PC-9 (cell line): ENCODE measurements at regions not wholly inside any gene's neighbourhood (a gene's known extent, or its start where the extent isn't known, plus 50 kb on each side); places are given as distances from the start of the nearest gene placed in this dataset.

ENCODE experiments used
- BruUV-seq: library from RNA; stranded (reverse); fragments of 400-500 nt; replicated peaks from 2 replicates; lab custom pipeline; 2021; lab: Mats Ljungman, UMichigan
- CTCF ChIA-PET: fragments of 300-600 bp; sonication (Branson Sonifier 250); formaldehyde crosslinking; loops from one replicate; lab custom pipeline; 2022; ENCODE audit warnings: antibody characterized with exemption; lab: Charles Lee
- POLR2A ChIA-PET: fragments of 300-600 bp; sonication (Branson Sonifier 250); formaldehyde crosslinking; loops from one replicate; lab custom pipeline; 2022; ENCODE audit warnings: antibody characterized with exemption; ENCODE audit not compliant: unreplicated experiment; lab: Charles Lee
- DNase-seq, 2 experiments: peaks; one replicate each; pipeline versions ENCODE4 v3.0.0 to v3.0.0-alpha.2; 2015 to 2022; ENCODE audit warnings: mixed read lengths in 1 of 2
- H2AFZ ChIP-seq: fragments of 200-600 bp; sonication (generic); 2 replicates; pipeline ENCODE4 v1.8.1; 2017; ENCODE audit warnings: antibody characterized with exemption
- H3F3A ChIP-seq: fragments of 200-600 bp; sonication (generic); 2 replicates; pipeline ENCODE4 v1.8.1; 2017; ENCODE audit warnings: antibody characterized with exemption, mild to moderate bottlenecking, low read depth; ENCODE audit not compliant: insufficient read depth
- H3K27ac ChIP-seq: fragments of 200-600 bp; sonication (generic); 2 replicates; pipeline ENCODE4 v1.6.1; 2016; ENCODE audit warnings: mixed run types
- H3K27me3 ChIP-seq: fragments of 200-600 bp; sonication (generic); 2 replicates; pipeline ENCODE4 v1.6.1; 2016; ENCODE audit warnings: low read depth, mixed run types; ENCODE audit not compliant: insufficient read depth
- H3K36me3 ChIP-seq: fragments of 200-600 bp; sonication (generic); 2 replicates; pipeline ENCODE4 v1.6.1; 2016; ENCODE audit warnings: low read depth, mixed run types
- H3K4me1 ChIP-seq: fragments of 200-600 bp; sonication (generic); replicated peaks from 2 replicates; pipeline ENCODE4 v1.6.1; 2016; ENCODE audit warnings: mixed run types; ENCODE audit not compliant: insufficient read depth
- H3K4me2 ChIP-seq: fragments of 200-600 bp; sonication (generic); 2 replicates; pipeline ENCODE4 v1.6.1; 2017; ENCODE audit warnings: mixed run types
- H3K4me3 ChIP-seq: fragments of 200-600 bp; sonication (generic); 2 replicates; pipeline ENCODE4 v1.6.1; 2016; ENCODE audit warnings: mixed run types
- H3K79me2 ChIP-seq: fragments of 200-600 bp; sonication (generic); 2 replicates; pipeline ENCODE4 v1.6.1; 2017; ENCODE audit warnings: low read depth, mixed run types
- H3K9me2 ChIP-seq: fragments of 200-600 bp; sonication (generic); 2 replicates; pipeline ENCODE4 v1.8.1; 2017; ENCODE audit warnings: mild to moderate bottlenecking; ENCODE audit not compliant: insufficient read depth
- H3K9me3 ChIP-seq: fragments of 200-600 bp; sonication (generic); 2 replicates; pipeline ENCODE4 v1.8.1; 2016; ENCODE audit warnings: low read depth; ENCODE audit not compliant: insufficient read depth
- H4K20me1 ChIP-seq: fragments of 200-600 bp; sonication (generic); 2 replicates; pipeline ENCODE4 v1.8.1; 2017; ENCODE audit not compliant: insufficient read depth
- EZH2 ChIP-seq: fragments of 200-600 bp; sonication (generic); IDR thresholded peaks from 2 replicates; pipeline ENCODE4 v1.8.0; 2017; ENCODE audit warnings: antibody characterized with exemption, low read depth
- intact Hi-C: fragments of 100-400 bp; cut with micrococcal nuclease; formaldehyde crosslinking; loops from one replicate; pipeline ENCODE4 v1.10.0; 2022; ENCODE audit not compliant: unreplicated experiment
- TF ChIP-seq, protein P1 (sequence below): fragments of 200-600 bp; sonication (generic); conservative IDR thresholded peaks from 2 replicates; pipeline ENCODE4 v1.6.1; 2017; ENCODE audit warnings: mixed run types, antibody characterized with exemption, mild to moderate bottlenecking, moderate library complexity

DNA sequence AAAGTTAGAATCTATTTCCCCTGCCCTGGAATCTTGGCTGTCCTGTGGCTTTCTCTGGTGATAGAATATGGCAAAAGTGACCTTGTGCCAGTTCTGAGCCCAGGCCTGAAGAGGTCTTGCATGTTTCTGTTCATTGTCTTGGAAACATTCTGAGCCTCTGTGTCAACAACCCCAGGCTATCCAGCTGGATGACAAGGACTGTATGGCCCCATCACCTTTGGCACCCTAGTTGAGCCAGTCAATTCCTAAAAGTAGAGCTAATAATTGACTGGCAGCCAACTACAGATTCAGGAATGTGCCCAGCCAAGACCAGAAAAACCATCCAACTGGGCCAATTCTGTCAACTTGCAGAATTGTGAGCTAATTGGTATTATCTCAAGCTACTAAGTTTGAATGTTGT lies 514.1 kb upstream of the LARGE1 start:
- H3K36me3 ChIP-seq = no peaks in the 10 kb centered on the region
- H3K4me1 ChIP-seq = no peaks in the 10 kb centered on the region
- TF ChIP-seq, protein P1, sequence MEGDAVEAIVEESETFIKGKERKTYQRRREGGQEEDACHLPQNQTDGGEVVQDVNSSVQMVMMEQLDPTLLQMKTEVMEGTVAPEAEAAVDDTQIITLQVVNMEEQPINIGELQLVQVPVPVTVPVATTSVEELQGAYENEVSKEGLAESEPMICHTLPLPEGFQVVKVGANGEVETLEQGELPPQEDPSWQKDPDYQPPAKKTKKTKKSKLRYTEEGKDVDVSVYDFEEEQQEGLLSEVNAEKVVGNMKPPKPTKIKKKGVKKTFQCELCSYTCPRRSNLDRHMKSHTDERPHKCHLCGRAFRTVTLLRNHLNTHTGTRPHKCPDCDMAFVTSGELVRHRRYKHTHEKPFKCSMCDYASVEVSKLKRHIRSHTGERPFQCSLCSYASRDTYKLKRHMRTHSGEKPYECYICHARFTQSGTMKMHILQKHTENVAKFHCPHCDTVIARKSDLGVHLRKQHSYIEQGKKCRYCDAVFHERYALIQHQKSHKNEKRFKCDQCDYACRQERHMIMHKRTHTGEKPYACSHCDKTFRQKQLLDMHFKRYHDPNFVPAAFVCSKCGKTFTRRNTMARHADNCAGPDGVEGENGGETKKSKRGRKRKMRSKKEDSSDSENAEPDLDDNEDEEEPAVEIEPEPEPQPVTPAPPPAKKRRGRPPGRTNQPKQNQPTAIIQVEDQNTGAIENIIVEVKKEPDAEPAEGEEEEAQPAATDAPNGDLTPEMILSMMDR = no peak
- no peak for TF ChIP-seq EZH2
- no peaks in the 10 kb centered on the region for H3K9me3 ChIP-seq
- H4K20me1 ChIP-seq = no peaks in the 10 kb centered on the region
- H3K27ac ChIP-seq = no peak overlapping the region
- H3K4me3 ChIP-seq = no peak overlapping the region
- no TSS peak for BruUV-seq
- H3K79me2 ChIP-seq = no peaks in the 10 kb centered on the region
- POLR2A ChIA-PET = no interaction called here
- 0 out of 2 replicates have a peak, but pooled peaks cover 14% of the 10 kb centered on the region for H3K27me3 ChIP-seq
- intact Hi-C loops = no loop called here
- no peaks in the 10 kb centered on the region for H3K9me2 ChIP-seq
- no peak overlapping the region for H2AFZ ChIP-seq
- H3F3A ChIP-seq = no peaks in the 10 kb centered on the region
- DNase-seq = no peak
- H3K4me2 ChIP-seq = no peak overlapping the region
- CTCF ChIA-PET = no interaction called here

DNA sequence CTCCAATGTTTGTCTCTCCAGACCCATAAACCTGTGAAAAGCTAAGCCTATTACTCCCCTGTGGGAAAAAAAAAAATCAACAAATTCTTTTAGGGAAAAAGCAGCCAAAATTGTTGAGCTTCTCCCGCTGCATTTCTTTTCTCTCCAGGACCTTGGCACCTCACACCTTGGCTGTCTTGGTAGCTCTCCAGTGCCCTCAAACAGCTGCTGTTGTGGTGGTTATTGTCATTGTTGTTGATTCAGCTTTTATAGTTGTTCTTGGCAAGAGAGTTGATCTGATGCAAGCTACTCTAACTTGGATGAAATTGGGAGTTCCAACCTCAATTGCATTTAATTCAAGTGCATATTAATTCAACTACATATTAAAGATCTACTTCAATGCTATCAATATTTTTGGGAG lies 516.9 kb upstream of the LARGE1 start:
- CTCF ChIA-PET = no interaction called here
- Histone ChIP-seq H3K9me3 (no peaks in the 10 kb centered on the region), H3F3A (no peaks in the 10 kb centered on the region), H3K4me3 (no peak overlapping the region), H3K27ac (no peak overlapping the region), H3K4me1 (no peaks in the 10 kb centered on the region), H3K36me3 (no peaks in the 10 kb centered on the region), H3K27me3 (peaks cover 5% of the 10 kb centered on the region; the same call in 1 of the 2 replicates), H3K4me2 (no peak overlapping the region), H2AFZ (no peak overlapping the region), H3K79me2 (no peaks in the 10 kb centered on the region), H3K9me2 (no peaks in the 10 kb centered on the region), H4K20me1 (peaks cover 4% of the 10 kb centered on the region; the same call in 1 of the 2 replicates)
- DNase-seq = no peak
- no TSS peak for BruUV-seq
- POLR2A ChIA-PET = no interaction called here
- intact Hi-C loops = no loop called here
- TF ChIP-seq, protein P1 = no peak
- no peak for TF ChIP-seq EZH2

DNA sequence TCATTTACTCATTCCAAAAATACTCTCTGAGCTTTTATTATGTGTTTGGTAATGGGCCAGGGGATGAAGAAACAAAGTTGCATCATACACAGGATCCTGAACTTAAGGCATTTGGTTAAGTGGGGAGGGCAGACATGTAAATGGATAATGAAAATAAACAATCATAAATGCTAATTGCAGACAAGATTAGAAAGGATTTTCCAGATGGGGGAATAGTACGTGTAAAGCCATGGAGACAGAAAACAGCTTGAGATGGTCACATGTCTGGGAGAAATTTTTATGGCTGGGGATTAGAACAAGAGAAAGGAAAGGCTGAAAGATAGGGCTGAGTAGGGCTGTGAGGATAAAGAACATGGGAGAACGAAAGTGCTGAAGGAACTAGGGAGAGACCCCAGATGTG lies 534.3 kb upstream of the LARGE1 start:
- intact Hi-C loops = no loop called here
- TF ChIP-seq EZH2 = no peak
- TF ChIP-seq, protein P1 = no peak
- no TSS peak for BruUV-seq
- H3K9me2 ChIP-seq = no peaks in the 10 kb centered on the region
- peaks cover 17% of the 10 kb centered on the region for H3K27me3 ChIP-seq
- H3K4me2 ChIP-seq = no peak overlapping the region
- H3K79me2 ChIP-seq = no peaks in the 10 kb centered on the region
- CTCF ChIA-PET = no interaction called here
- no peaks in the 10 kb centered on the region for H3K4me1 ChIP-seq
- H3K4me3 ChIP-seq = no peak overlapping the region
- H4K20me1 ChIP-seq = no peaks in the 10 kb centered on the region; the same call in 1 of the 2 replicates
- no peaks in the 10 kb centered on the region for H3F3A ChIP-seq
- no peak overlapping the region for H3K27ac ChIP-seq
- no peaks in the 10 kb centered on the region for H3K9me3 ChIP-seq
- no peak for DNase-seq
- no peak overlapping the region for H2AFZ ChIP-seq
- POLR2A ChIA-PET = no interaction called here
- no peaks in the 10 kb centered on the region for H3K36me3 ChIP-seq
